K562 (cell line): ENCODE measurements at regions not wholly inside any gene's neighbourhood (a gene's known extent, or its start where the extent isn't known, plus 50 kb on each side); places are given as distances from the start of the nearest gene placed in this dataset.

Experiments used
- ATAC-seq: fragments of 200-7000 bp; cut with Tn5 transposase; 3 replicates; pipeline ENCODE4 v1.9.1; 2020; ENCODE audit warnings: moderate library complexity
- BruUV-seq: library from RNA; stranded (reverse); fragments of 400-500 nt; replicated peaks from 2 replicates; lab custom pipeline; 2021; lab: Mats Ljungman, UMichigan
- CTCF ChIA-PET: fragments of 300-600 bp; formaldehyde crosslinking; extraction: SDS; loops from one replicate; lab custom pipeline; 2021; ENCODE audit warnings: low intra/inter-chr PET ratio; lab: Yijun Ruan, JAX
- POLR2A ChIA-PET: fragments of 300-600, 350-650 bp; sonication (Branson Sonifier 250); formaldehyde crosslinking; extraction: SDS; loops from one replicate; lab custom pipeline; 2021; ENCODE audit warnings: antibody characterized with exemption, inconsistent platforms; lab: Yijun Ruan, JAX
- DNase-seq, 4 experiments: peaks; one replicate each; pipeline versions ENCODE4 v3.0.0 to v3.0.0-alpha.2; 2011 to 2018; ENCODE audit warnings: low spot score in 3 of 4, mixed read lengths in 3 of 4; ENCODE audit errors: extremely low read depth in 1 of 4
- FAIRE-seq: peaks from 2 replicates; lab custom pipeline; 2011; peaks lifted over from hg19 to GRCh38; lab: Jason Lieb, UNC
- H2AFZ ChIP-seq: 2 replicates; pipeline ENCODE4 v1.6.0; 2011; ENCODE audit warnings: low read depth, low read length, control low read depth, inconsistent platforms
- H3K27ac ChIP-seq: fragments of 200-600 bp; 3 replicates; pipeline ENCODE4 v1.8.0; 2011; ENCODE audit warnings: low read depth, mild to moderate bottlenecking, control low read depth, inconsistent platforms, low read length, moderate library complexity, mixed read lengths; ENCODE audit errors: extremely low read depth
- H3K27me3 ChIP-seq, 2 experiments: fragments of 300-600 bp in 1 of 2; 2 replicates in 1 of 2; 3 replicates in 1 of 2; pipeline versions ENCODE4 v1.6.0 to v1.8.0; 2011; ENCODE audit warnings: inconsistent platforms in 2 of 2, low read length in 2 of 2, mild to moderate bottlenecking in 1 of 2, mixed read lengths in 1 of 2, moderate library complexity in 1 of 2; ENCODE audit not compliant: control insufficient read depth in 2 of 2, insufficient read depth in 2 of 2
- H3K36me3 ChIP-seq: fragments of 300-600 bp; 3 replicates; pipeline ENCODE4 v1.8.0; 2011; ENCODE audit warnings: mild to moderate bottlenecking, low read length, inconsistent platforms; ENCODE audit not compliant: control insufficient read depth, insufficient read depth
- H3K4me1 ChIP-seq, 2 experiments: fragments of 200-600 bp in 1 of 2; replicated peaks in 1 of 2; 2 replicates in 1 of 2; 3 replicates in 1 of 2; pipeline versions ENCODE4 v1.5.1 to v1.8.0; 2011; ENCODE audit warnings: inconsistent platforms in 2 of 2, low read length in 2 of 2, mild to moderate bottlenecking in 1 of 2, mixed read lengths in 1 of 2, moderate library complexity in 1 of 2; ENCODE audit not compliant: control insufficient read depth in 2 of 2, insufficient read depth in 2 of 2
- H3K4me2 ChIP-seq: 2 replicates; pipeline ENCODE4 v1.6.1; 2011; ENCODE audit warnings: low read length, control low read depth, inconsistent platforms, mixed read lengths; ENCODE audit not compliant: insufficient read depth
- H3K4me3 ChIP-seq: fragments of 200-600 bp; sonication (generic), shearing (Covaris generic); 2 replicates; pipeline ENCODE4 v1.5.1; 2016; ENCODE audit warnings: control low read depth, inconsistent platforms
- H3K79me2 ChIP-seq: fragments of 200-600 bp; 3 replicates; pipeline ENCODE4 v1.8.0; 2011; ENCODE audit warnings: low read length, inconsistent platforms; ENCODE audit not compliant: control insufficient read depth, insufficient read depth
- H3K9ac ChIP-seq, 2 experiments: 2 replicates each; pipeline versions ENCODE4 v1.6.0 to v1.6.1; 2011; ENCODE audit warnings: low read depth in 2 of 2, low read length in 2 of 2, control low read depth in 1 of 2, inconsistent platforms in 1 of 2, mild to moderate bottlenecking in 1 of 2, mixed read lengths in 1 of 2; ENCODE audit not compliant: insufficient read depth in 1 of 2
- H3K9me1 ChIP-seq: one replicate; pipeline ENCODE4 v1.6.0; 2011; ENCODE audit warnings: inconsistent platforms, mild to moderate bottlenecking, low read length, moderate library complexity; ENCODE audit not compliant: control insufficient read depth, insufficient read depth
- H3K9me3 ChIP-seq: replicated peaks from 2 replicates; pipeline ENCODE4 v1.5.1; 2011; ENCODE audit warnings: low read depth, low read length, inconsistent platforms; ENCODE audit not compliant: control insufficient read depth, insufficient read depth
- H4K20me1 ChIP-seq: replicated peaks from 2 replicates; pipeline ENCODE4 v1.6.1; 2011; ENCODE audit warnings: low read length, inconsistent platforms, mixed read lengths; ENCODE audit not compliant: control insufficient read depth, insufficient read depth
- ARID2 ChIP-seq: fragments of 450-650 bp; IDR thresholded peaks from 2 replicates; pipeline ENCODE4 v1.6.1; 2017; ENCODE audit warnings: antibody characterized with exemption, mild to moderate bottlenecking
- CREB1 ChIP-seq, 2 experiments: sonication (generic) in 1 of 2; formaldehyde crosslinking in 1 of 2; IDR thresholded peaks; 2 replicates each; pipeline versions ENCODE4 v1.6.1 to v1.8.0; 2012 to 2022; ENCODE audit warnings: inconsistent platforms in 1 of 2, mild to moderate bottlenecking in 1 of 2, missing genetic modification reagents in 1 of 2, moderate library complexity in 1 of 2
- DACH1 ChIP-seq: fragments of 450-650 bp; IDR thresholded peaks from 2 replicates; pipeline ENCODE4 v1.6.1; 2018; ENCODE audit not compliant: partially characterized antibody
- HNRNPLL ChIP-seq: fragments of 200-400 bp; formaldehyde crosslinking; IDR thresholded peaks from 2 replicates; pipeline ENCODE4 v1.6.1; 2017; ENCODE audit warnings: low read length, low read depth, mild to moderate bottlenecking; ENCODE audit not compliant: poor library complexity, severe bottlenecking
- NFE2 ChIP-seq: IDR thresholded peaks from 2 replicates; pipeline ENCODE4 v1.6.1; 2014; ENCODE audit warnings: antibody characterized with exemption, low read depth
- RNF219 ChIP-seq: fragments of 250-450 bp; sonication (Bioruptor Pico); IDR thresholded peaks from 2 replicates; pipeline ENCODE4 v1.5.0; 2022; ENCODE audit warnings: mild to moderate bottlenecking
- ZFP30 ChIP-seq: fragments of 250-450 bp; sonication (Bioruptor Pico); IDR thresholded peaks from 2 replicates; pipeline ENCODE4 v1.8.0; 2022; ENCODE audit warnings: moderate library complexity, mild to moderate bottlenecking, inconsistent platforms, borderline replicate concordance
- ZHX1 ChIP-seq: fragments of 150-350 bp; conservative IDR thresholded peaks from 2 replicates; pipeline ENCODE4 v1.6.1; 2014; ENCODE audit warnings: low read length
- ZNF174 ChIP-seq: fragments of 250-450 bp; sonication (Bioruptor Pico); IDR thresholded peaks from 2 replicates; pipeline ENCODE4 v1.4.0; 2020; ENCODE audit warnings: mild to moderate bottlenecking
- WGBS: fragments of 100-300 bp; shearing (Covaris generic); methylation state at CpG from one replicate; pipeline ENCODE4 v1.1.6; 2016; ENCODE audit warnings: low coverage, mixed read lengths; ENCODE audit not compliant: insufficient coverage; ENCODE audit errors: missing lambda C conversion rate; 5-methylcytosine and 5-hydroxymethylcytosine counted together
- in situ Hi-C: fragments of 300-500 bp; cut with MboI; formaldehyde crosslinking; loops from 4 replicates; pipeline ENCODE4 v1.15.0; 2018; ENCODE audit warnings: inconsistent platforms, mixed read lengths
- intact Hi-C: fragments of 100-400 bp; cut with micrococcal nuclease; formaldehyde crosslinking; loops from 2 replicates; pipeline ENCODE4 v1.14.2; 2022
- TF ChIP-seq, protein P1 (sequence below): sonication (generic); formaldehyde crosslinking; IDR thresholded peaks from 2 replicates; pipeline ENCODE4 v1.8.1; 2023; ENCODE audit warnings: mild to moderate bottlenecking, missing genetic modification reagents

DNA sequence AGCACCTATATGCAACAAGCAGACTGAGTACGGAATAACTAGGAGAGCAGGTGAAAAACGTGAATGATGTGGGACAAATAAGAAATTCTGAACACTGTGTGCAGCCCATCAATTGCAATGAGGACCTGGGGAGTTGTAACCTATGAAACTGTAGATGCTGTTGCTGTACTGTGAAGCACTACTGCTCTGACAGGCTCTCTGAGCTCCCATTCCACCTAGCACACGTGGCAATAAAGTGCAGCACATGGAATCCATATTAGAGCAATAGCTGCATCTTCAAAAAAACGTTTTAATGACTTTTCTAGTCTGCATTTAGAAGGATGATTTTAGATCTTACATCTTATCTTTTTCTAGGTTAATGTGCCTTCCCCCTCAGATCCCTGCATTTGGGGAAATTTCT is 748.7 kb upstream of the GOLIM4 start (continued):
- TF ChIP-seq HNRNPLL (no peak), ZHX1 (no peak)
- TF ChIP-seq, all 486 proteins: peak for 0

GRCh38 chr3:168843481-168843880 is 747.8 kb upstream of the GOLIM4 start:
- H3K4me3 ChIP-seq = no peak overlapping the region
- no TSS peak for BruUV-seq
- 0% methylated on average over 2 of the region's 2 CpGs for WGBS
- in situ Hi-C loops = no loop called here
- ATAC-seq (no peak), DNase-seq (no peak), FAIRE-seq (no peak)
- H2AFZ ChIP-seq = no peak overlapping the region
- no peaks in the 10 kb centered on the region for H4K20me1 ChIP-seq
- CTCF ChIA-PET = no interaction called here
- H3K4me2 ChIP-seq = no peak overlapping the region
- H3K9ac ChIP-seq = no peak overlapping the region
- no peaks in the 10 kb centered on the region for H3K4me1 ChIP-seq
- no peak for TF ChIP-seq RNF219 (CRISPR knock-in tag)
- TF ChIP-seq CREB1 (IDR thresholded peaks at IDR 0.05) = no peak
- no peak for TF ChIP-seq CREB1 (CRISPR knock-in tag; IDR thresholded peaks at IDR 0.05)
- TF ChIP-seq, protein P1, sequence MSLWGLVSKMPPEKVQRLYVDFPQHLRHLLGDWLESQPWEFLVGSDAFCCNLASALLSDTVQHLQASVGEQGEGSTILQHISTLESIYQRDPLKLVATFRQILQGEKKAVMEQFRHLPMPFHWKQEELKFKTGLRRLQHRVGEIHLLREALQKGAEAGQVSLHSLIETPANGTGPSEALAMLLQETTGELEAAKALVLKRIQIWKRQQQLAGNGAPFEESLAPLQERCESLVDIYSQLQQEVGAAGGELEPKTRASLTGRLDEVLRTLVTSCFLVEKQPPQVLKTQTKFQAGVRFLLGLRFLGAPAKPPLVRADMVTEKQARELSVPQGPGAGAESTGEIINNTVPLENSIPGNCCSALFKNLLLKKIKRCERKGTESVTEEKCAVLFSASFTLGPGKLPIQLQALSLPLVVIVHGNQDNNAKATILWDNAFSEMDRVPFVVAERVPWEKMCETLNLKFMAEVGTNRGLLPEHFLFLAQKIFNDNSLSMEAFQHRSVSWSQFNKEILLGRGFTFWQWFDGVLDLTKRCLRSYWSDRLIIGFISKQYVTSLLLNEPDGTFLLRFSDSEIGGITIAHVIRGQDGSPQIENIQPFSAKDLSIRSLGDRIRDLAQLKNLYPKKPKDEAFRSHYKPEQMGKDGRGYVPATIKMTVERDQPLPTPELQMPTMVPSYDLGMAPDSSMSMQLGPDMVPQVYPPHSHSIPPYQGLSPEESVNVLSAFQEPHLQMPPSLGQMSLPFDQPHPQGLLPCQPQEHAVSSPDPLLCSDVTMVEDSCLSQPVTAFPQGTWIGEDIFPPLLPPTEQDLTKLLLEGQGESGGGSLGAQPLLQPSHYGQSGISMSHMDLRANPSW (CRISPR knock-in tag) = no peak
- no peak for TF ChIP-seq ZNF174 (CRISPR knock-in tag)
- no peak for TF ChIP-seq NFE2
- no peak for TF ChIP-seq ARID2
- no peak for TF ChIP-seq DACH1
- TF ChIP-seq ZFP30 (CRISPR knock-in tag) = no peak
- TF ChIP-seq, all 486 proteins: peak for 0
- H3K27ac ChIP-seq = no peak overlapping the region
- intact Hi-C loops = loop anchor here (10.0 kb wide), 1 partner anchor 919 kb away; no protein-coding TSS in a partner anchor
- H3K9me1 ChIP-seq = no peaks in the 10 kb centered on the region
- no peaks in the 10 kb centered on the region for H3K9me3 ChIP-seq
- H3K27me3 ChIP-seq = no peaks in the 10 kb centered on the region
- H3K79me2 ChIP-seq = no peaks in the 10 kb centered on the region
- H3K36me3 ChIP-seq = no peaks in the 10 kb centered on the region
- POLR2A ChIA-PET = interaction anchor here (1.0 kb wide), 1 partner anchor 9 kb away, joined by 3 read pairs; no protein-coding TSS in a partner anchor
